AG09309 (cell line): ENCODE measurements at regions not wholly inside any gene's neighbourhood (a gene's known extent, or its start where the extent isn't known, plus 50 kb on each side); places are given as distances from the start of the nearest gene placed in this dataset.

ENCODE experiments used
- DNase-seq: peaks from one replicate; pipeline ENCODE4 v3.0.0-alpha.2; 2010; ENCODE audit warnings: low read depth
- H3K4me3 ChIP-seq: 2 replicates; pipeline ENCODE4 v1.5.1; 2011; ENCODE audit warnings: mild to moderate bottlenecking, low read depth, low read length, moderate library complexity; ENCODE audit not compliant: control insufficient read depth
- TF ChIP-seq, protein P1 (sequence below): IDR thresholded peaks from 2 replicates; pipeline ENCODE4 v1.5.1; 2011; ENCODE audit warnings: mild to moderate bottlenecking, low read depth, low read length, inconsistent platforms; ENCODE audit not compliant: insufficient read depth, control insufficient read depth; ENCODE audit errors: missing control alignments

GRCh38 chr2:139293992-139294548 is 513.9 kb upstream of the NXPH2 start:
- H3K4me3 ChIP-seq, result no peak overlapping the region
- DNase-seq, result no peak
- TF ChIP-seq, protein P1, sequence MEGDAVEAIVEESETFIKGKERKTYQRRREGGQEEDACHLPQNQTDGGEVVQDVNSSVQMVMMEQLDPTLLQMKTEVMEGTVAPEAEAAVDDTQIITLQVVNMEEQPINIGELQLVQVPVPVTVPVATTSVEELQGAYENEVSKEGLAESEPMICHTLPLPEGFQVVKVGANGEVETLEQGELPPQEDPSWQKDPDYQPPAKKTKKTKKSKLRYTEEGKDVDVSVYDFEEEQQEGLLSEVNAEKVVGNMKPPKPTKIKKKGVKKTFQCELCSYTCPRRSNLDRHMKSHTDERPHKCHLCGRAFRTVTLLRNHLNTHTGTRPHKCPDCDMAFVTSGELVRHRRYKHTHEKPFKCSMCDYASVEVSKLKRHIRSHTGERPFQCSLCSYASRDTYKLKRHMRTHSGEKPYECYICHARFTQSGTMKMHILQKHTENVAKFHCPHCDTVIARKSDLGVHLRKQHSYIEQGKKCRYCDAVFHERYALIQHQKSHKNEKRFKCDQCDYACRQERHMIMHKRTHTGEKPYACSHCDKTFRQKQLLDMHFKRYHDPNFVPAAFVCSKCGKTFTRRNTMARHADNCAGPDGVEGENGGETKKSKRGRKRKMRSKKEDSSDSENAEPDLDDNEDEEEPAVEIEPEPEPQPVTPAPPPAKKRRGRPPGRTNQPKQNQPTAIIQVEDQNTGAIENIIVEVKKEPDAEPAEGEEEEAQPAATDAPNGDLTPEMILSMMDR, result no peak

DNA sequence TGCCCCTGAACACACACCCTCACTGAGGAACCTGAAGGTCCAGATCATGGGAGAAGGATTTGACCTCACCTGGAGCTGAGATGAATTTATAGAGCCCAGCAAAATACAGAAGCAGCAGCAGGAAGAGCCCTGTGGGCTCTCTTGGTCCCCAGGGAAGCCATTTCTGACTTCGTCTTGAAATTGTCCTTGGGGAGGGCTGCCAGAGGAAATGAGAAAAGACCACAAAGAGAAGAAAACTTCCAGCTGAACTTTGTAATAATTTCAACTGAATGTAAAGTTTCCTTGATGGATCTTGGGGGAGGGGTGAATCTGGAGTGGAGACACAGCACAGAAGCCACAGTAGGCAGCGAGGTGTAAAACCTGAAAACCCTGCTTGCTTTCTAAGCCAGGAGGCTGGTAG is 500.9 kb upstream of the NXPH2 start:
- no peak for DNase-seq
- H3K4me3 ChIP-seq, result no peak overlapping the region
- TF ChIP-seq, protein P1, result no peak

GRCh38 chr2:139271879-139272278 is 491.7 kb upstream of the NXPH2 start:
- H3K4me3 ChIP-seq, result no peak overlapping the region
- TF ChIP-seq, protein P1, result no peak
- no peak for DNase-seq

DNA sequence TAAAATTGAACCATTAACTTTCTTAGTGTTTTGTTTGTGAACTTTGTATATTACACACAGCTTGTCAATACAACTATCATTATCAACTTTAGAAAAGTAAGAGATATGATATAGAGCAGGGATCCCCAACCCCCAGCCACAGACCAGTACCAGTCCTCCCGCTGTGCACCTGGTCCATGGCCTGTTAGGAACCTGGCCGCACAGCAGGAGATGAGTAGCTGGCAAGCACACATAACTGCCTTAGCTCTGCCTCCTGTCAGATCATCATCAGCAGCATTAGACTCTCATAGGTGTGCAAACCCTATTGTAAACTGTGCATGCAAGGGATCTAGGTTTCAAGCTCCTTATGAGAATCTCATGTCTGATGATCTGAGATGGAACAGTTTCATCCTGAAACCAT is 491.0 kb upstream of the NXPH2 start:
- H3K4me3 ChIP-seq, result no peak overlapping the region
- TF ChIP-seq, protein P1, result no peak
- DNase-seq, result no peak

GRCh38 chr2:139260052-139260430 is 479.9 kb upstream of the NXPH2 start:
- no peak for DNase-seq
- TF ChIP-seq, protein P1, result no peak
- no peak overlapping the region for H3K4me3 ChIP-seq

GRCh38 chr2:139259422-139260051 is 479.3 kb upstream of the NXPH2 start:
- H3K4me3 ChIP-seq, result no peak overlapping the region
- DNase-seq, result no peak
- TF ChIP-seq, protein P1, result no peak
